Skeletal muscle cell (primary cell): ENCODE measurements at regions not wholly inside any gene's neighbourhood (a gene's known extent, or its start where the extent isn't known, plus 50 kb on each side); places are given as distances from the start of the nearest gene placed in this dataset.

Source experiments
- DNase-seq: peaks from one replicate; pipeline ENCODE4 v3.0.0-alpha.2; 2010; ENCODE audit warnings: low read depth
- H3K4me3 ChIP-seq: 2 replicates; pipeline ENCODE4 v1.5.1; 2011; ENCODE audit warnings: low read depth, mild to moderate bottlenecking, control low read depth, low read length, moderate library complexity

GRCh38 chr22:44391481-44392445 is 79.0 kb upstream of the SHISAL1 start:
- H3K4me3 ChIP-seq, result no peak overlapping the region
- no peak for DNase-seq

GRCh38 chr22:44391015-44391414 is 78.3 kb upstream of the SHISAL1 start:
- DNase-seq, result no peak
- H3K4me3 ChIP-seq, result no peak overlapping the region

GRCh38 chr22:44390613-44390970 is 77.8 kb upstream of the SHISAL1 start:
- H3K4me3 ChIP-seq, result no peak overlapping the region
- DNase-seq, result no peak

- DNase-seq, result no peak
- no peak overlapping the region for H3K4me3 ChIP-seq
Measured at GRCh38 chr22:44389926-44390612, 77.3 kb upstream of the SHISAL1 start.

GRCh38 chr22:44389181-44389580 is 76.4 kb upstream of the SHISAL1 start:
- DNase-seq, result no peak
- H3K4me3 ChIP-seq, result no peak overlapping the region

GRCh38 chr22:44387486-44387885 is 74.7 kb upstream of the SHISAL1 start:
- no peak for DNase-seq

GRCh38 chr22:44386386-44387035 is 73.8 kb upstream of the SHISAL1 start:
- no peak for DNase-seq
- no peak overlapping the region for H3K4me3 ChIP-seq

More at GRCh38 chr22:44387486-44387885, 74.7 kb upstream of the SHISAL1 start:
- H3K4me3 ChIP-seq, result no peak overlapping the region

- H3K4me3 ChIP-seq, result no peak overlapping the region
Measured at GRCh38 chr22:44385781-44386180, 73.0 kb upstream of the SHISAL1 start.

GRCh38 chr22:44385296-44385610 is 72.5 kb upstream of the SHISAL1 start:
- no peak for DNase-seq

More at GRCh38 chr22:44385781-44386180, 73.0 kb upstream of the SHISAL1 start:
- DNase-seq, result no peak

GRCh38 chr22:44384563-44385295 is 72.0 kb upstream of the SHISAL1 start:
- DNase-seq, result no peak

More at GRCh38 chr22:44385296-44385610, 72.5 kb upstream of the SHISAL1 start:
- no peak overlapping the region for H3K4me3 ChIP-seq

GRCh38 chr22:44383652-44384562 is 71.2 kb upstream of the SHISAL1 start:
- DNase-seq, result no peak

More at GRCh38 chr22:44384563-44385295, 72.0 kb upstream of the SHISAL1 start:
- no peak overlapping the region for H3K4me3 ChIP-seq

GRCh38 chr22:44383064-44383575 is 70.4 kb upstream of the SHISAL1 start:
- DNase-seq, result no peak
- H3K4me3 ChIP-seq, result no peak overlapping the region

More at GRCh38 chr22:44383652-44384562, 71.2 kb upstream of the SHISAL1 start:
- no peak overlapping the region for H3K4me3 ChIP-seq

- no peak for DNase-seq
- no peak overlapping the region for H3K4me3 ChIP-seq
Measured at GRCh38 chr22:44382116-44383038, 69.6 kb upstream of the SHISAL1 start.

- no peak overlapping the region for H3K4me3 ChIP-seq
- DNase-seq, result no peak
Measured at GRCh38 chr22:44381761-44382115, 69.0 kb upstream of the SHISAL1 start.

GRCh38 chr22:44380756-44381486 is 68.2 kb upstream of the SHISAL1 start:
- no peak overlapping the region for H3K4me3 ChIP-seq
- no peak for DNase-seq

GRCh38 chr22:44379817-44380755 is 67.3 kb upstream of the SHISAL1 start:
- no peak overlapping the region for H3K4me3 ChIP-seq
- DNase-seq, result no peak
